HEK293T (cell line): ENCODE measurements at regions not wholly inside any gene's neighbourhood (a gene's known extent, or its start where the extent isn't known, plus 50 kb on each side); places are given as distances from the start of the nearest gene placed in this dataset.

Experiments used
- CTCF ChIA-PET: fragments of 350-600 bp; formaldehyde crosslinking; extraction: SDS; loops from one replicate; lab custom pipeline; 2021; ENCODE audit warnings: antibody characterized with exemption, inconsistent platforms; lab: Yijun Ruan, JAX
- POLR2A ChIA-PET: fragments of 350-600 bp; formaldehyde crosslinking; extraction: SDS; loops from one replicate; lab custom pipeline; 2020; ENCODE audit warnings: antibody characterized with exemption, inconsistent platforms; lab: Yijun Ruan, JAX
- DNase-seq: peaks from one replicate; pipeline ENCODE4 v3.0.0; 2012; ENCODE audit warnings: mixed read lengths; ENCODE audit errors: extremely low spot score
- ARNT ChIP-seq: fragments of 450-650 bp; IDR thresholded peaks from 2 replicates; pipeline ENCODE4 v1.6.1; 2017; ENCODE audit warnings: mild to moderate bottlenecking
- BHLHE40 ChIP-seq: fragments of 450-650 bp; IDR thresholded peaks from 2 replicates; pipeline ENCODE4 v1.6.1; 2016; ENCODE audit warnings: mild to moderate bottlenecking, moderate library complexity, borderline replicate concordance
- CTBP1 ChIP-seq: fragments of 450-650 bp; IDR thresholded peaks from 2 replicates; pipeline ENCODE4 v1.6.1; 2016; ENCODE audit warnings: borderline replicate concordance
- ELF4 ChIP-seq: fragments of 450-650 bp; IDR thresholded peaks from 2 replicates; pipeline ENCODE4 v1.6.1; 2017; ENCODE audit warnings: antibody characterized with exemption
- FOXA1 ChIP-seq: fragments of 450-650 bp; IDR thresholded peaks from 2 replicates; pipeline ENCODE4 v1.6.1; 2016; ENCODE audit warnings: mild to moderate bottlenecking
- FOXK2 ChIP-seq: fragments of 450-650 bp; IDR thresholded peaks from 2 replicates; pipeline ENCODE4 v1.6.1; 2016; ENCODE audit warnings: mild to moderate bottlenecking
- FOXM1 ChIP-seq: fragments of 450-650 bp; IDR thresholded peaks from 2 replicates; pipeline ENCODE4 v1.6.1; 2017; ENCODE audit warnings: mild to moderate bottlenecking, borderline replicate concordance
- HDGF ChIP-seq: fragments of 450-650 bp; IDR thresholded peaks from 2 replicates; pipeline ENCODE4 v1.6.1; 2017; ENCODE audit warnings: antibody characterized with exemption, borderline replicate concordance
- L3MBTL2 ChIP-seq: fragments of 450-650 bp; conservative IDR thresholded peaks from 2 replicates; pipeline ENCODE4 v1.6.1; 2016; ENCODE audit warnings: mild to moderate bottlenecking
- LEF1 ChIP-seq: fragments of 450-650 bp; IDR thresholded peaks from 2 replicates; pipeline ENCODE4 v1.6.1; 2017; ENCODE audit warnings: mild to moderate bottlenecking, borderline replicate concordance
- NFRKB ChIP-seq: fragments of 450-650 bp; IDR thresholded peaks from 2 replicates; pipeline ENCODE4 v1.6.1; 2016; ENCODE audit warnings: mild to moderate bottlenecking, moderate library complexity
- SP1 ChIP-seq: fragments of 450-650 bp; IDR thresholded peaks from 2 replicates; pipeline ENCODE4 v1.6.1; 2017
- SUZ12 ChIP-seq: fragments of 450-650 bp; IDR thresholded peaks from 2 replicates; pipeline ENCODE4 v1.6.1; 2016; ENCODE audit warnings: mild to moderate bottlenecking
- TARDBP ChIP-seq: fragments of 450-650 bp; IDR thresholded peaks from 2 replicates; pipeline ENCODE4 v1.6.1; 2016
- ZNF384 ChIP-seq: fragments of 450-650 bp; IDR thresholded peaks from 2 replicates; pipeline ENCODE4 v1.6.1; 2016
- TF ChIP-seq, protein P1 (sequence below): fragments of 450-650 bp; IDR thresholded peaks from 2 replicates; pipeline ENCODE4 v1.6.1; 2016

DNA sequence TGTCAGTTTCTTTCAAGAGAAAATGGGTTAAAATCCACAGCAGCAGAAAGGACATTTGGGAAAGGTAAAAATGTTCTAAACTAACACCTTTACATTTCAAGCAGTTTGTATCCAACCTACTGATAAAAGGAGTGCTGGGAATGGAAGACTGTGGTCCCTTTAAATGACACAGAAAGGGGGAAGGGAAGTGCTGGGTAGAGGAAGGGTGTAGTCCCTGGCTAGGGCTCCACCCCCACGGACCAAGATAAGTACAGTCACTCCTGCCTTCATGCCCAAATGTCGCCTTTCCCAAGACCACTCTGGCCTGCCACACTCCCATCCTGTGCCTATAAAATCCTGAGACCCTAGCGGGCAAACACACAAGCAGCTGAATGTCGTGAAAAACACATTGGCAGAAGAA, 350.9 kb upstream of the POU1F1 start:
- TF ChIP-seq L3MBTL2 (no peak), BHLHE40 (no peak), FOXK2 (no peak), HDGF (no peak), NFRKB (no peak), ARNT (no peak), SUZ12 (no peak), SP1 (no peak), ELF4 (no peak), LEF1 (no peak), FOXA1 (no peak)
- CTCF ChIA-PET: no interaction called here
- no peak for DNase-seq
- POLR2A ChIA-PET: no interaction called here

DNA sequence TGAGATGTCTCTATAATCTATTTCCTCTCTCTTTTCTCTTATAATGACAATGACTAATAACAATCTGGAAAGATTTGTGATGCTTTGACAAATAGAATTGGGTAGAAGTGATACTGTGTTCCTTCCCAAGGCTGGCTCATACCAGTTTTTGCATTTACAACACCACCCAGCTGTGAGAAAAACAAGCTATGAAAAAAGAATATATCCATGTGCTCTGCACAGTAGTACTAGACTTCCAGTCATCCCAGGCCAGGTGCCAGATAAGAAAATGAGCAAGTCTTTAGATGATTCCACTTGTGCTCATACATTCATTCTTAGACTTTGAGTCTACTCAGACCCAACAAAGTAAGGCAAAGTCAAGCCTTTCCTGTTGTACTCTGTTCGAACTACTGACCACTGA, 350.2 kb upstream of the POU1F1 start:
- TF ChIP-seq FOXM1: no peak
- TF ChIP-seq, protein P1, sequence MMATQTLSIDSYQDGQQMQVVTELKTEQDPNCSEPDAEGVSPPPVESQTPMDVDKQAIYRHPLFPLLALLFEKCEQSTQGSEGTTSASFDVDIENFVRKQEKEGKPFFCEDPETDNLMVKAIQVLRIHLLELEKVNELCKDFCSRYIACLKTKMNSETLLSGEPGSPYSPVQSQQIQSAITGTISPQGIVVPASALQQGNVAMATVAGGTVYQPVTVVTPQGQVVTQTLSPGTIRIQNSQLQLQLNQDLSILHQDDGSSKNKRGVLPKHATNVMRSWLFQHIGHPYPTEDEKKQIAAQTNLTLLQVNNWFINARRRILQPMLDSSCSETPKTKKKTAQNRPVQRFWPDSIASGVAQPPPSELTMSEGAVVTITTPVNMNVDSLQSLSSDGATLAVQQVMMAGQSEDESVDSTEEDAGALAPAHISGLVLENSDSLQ: no peak
- TF ChIP-seq NFRKB: no peak
- TF ChIP-seq TARDBP: no peak
- TF ChIP-seq HDGF: no peak
- TF ChIP-seq SP1: no peak
- no peak for TF ChIP-seq L3MBTL2
- TF ChIP-seq LEF1: no peak
- TF ChIP-seq ARNT: no peak
- TF ChIP-seq FOXK2: no peak
- no peak for TF ChIP-seq SUZ12
- no peak for TF ChIP-seq BHLHE40
- TF ChIP-seq ZNF384: no peak
- no peak for TF ChIP-seq ELF4
- TF ChIP-seq FOXA1: no peak
- no peak for TF ChIP-seq CTBP1
- POLR2A ChIA-PET: no interaction called here
- DNase-seq: no peak
- CTCF ChIA-PET: no interaction called here

DNA sequence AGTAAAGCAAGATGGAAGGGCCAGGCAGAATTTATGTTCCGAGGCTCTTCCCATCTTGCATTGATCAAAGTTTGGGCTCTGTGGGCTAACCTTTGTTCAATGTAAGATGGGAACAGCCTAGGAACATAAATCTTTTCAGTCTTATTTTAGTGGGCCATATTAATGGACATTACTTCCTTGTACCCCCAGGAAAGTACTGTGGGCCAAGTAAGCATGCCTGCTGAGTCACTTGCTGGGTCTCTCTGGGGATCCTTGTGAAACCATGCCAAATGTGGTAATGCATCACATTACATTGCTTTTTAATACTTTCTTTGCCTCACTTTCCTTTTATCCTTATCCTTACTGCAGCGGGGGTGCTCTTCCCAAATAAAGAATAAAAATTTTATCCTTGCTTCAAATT, 349.5 kb upstream of the POU1F1 start:
- no peak for DNase-seq
- TF ChIP-seq CTBP1: no peak
- TF ChIP-seq, protein P1: no peak
- no peak for TF ChIP-seq LEF1
- no peak for TF ChIP-seq FOXM1
- no peak for TF ChIP-seq BHLHE40
- no peak for TF ChIP-seq L3MBTL2
- CTCF ChIA-PET: no interaction called here
- POLR2A ChIA-PET: no interaction called here

DNA sequence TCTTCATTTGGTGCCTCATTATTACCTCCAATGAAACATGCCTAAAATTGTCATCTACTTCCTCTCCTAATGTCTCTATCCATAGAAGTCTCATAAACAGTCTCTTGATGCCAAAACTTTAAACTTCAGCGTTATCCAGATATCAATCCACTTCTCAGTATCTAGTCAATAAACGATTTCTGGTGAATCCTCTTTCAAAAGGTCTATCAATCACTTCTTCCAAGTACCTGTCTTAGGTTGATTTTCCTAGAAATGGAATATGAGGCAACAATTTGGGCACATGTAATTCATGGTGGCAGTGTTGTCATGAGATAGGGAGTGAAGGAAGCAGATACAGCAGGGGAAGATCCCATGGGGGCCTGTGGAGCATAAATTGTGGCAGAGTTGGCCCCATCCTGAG, 348.5 kb upstream of the POU1F1 start:
- no peak for TF ChIP-seq SUZ12
- TF ChIP-seq, protein P1: no peak
- no peak for TF ChIP-seq ARNT
- TF ChIP-seq L3MBTL2: no peak
- no peak for TF ChIP-seq TARDBP
- TF ChIP-seq CTBP1: no peak
- no peak for TF ChIP-seq ZNF384
- DNase-seq: no peak
- ChIA-PET POLR2A (no interaction called here), CTCF (no interaction called here)

DNA sequence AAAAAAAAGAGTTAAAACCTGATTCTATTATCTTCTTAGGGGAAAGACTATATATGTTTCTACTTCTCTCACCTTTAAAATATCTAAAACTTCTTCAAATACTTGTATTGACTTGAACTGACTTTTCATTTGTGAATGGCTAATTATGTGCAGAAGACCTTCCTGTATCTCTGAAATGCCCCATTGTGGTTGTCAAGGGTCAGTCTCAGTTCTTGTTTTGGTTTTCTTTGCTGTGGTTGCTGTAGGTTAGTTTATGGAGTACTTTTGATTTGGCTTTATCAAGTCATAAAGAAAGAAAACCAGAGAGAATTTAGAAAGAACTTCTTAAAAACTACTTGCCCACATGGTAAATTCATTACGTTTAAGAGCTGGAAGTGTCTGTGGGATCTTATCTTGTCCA, 345.3 kb upstream of the POU1F1 start:
- ChIA-PET CTCF (no interaction called here), POLR2A (no interaction called here)
- DNase-seq: no peak
- TF ChIP-seq, protein P1: no peak
- TF ChIP-seq NFRKB (no peak), SUZ12 (no peak), FOXM1 (no peak), L3MBTL2 (no peak), ELF4 (no peak), FOXA1 (no peak), LEF1 (no peak), CTBP1 (no peak), TARDBP (no peak)

DNA sequence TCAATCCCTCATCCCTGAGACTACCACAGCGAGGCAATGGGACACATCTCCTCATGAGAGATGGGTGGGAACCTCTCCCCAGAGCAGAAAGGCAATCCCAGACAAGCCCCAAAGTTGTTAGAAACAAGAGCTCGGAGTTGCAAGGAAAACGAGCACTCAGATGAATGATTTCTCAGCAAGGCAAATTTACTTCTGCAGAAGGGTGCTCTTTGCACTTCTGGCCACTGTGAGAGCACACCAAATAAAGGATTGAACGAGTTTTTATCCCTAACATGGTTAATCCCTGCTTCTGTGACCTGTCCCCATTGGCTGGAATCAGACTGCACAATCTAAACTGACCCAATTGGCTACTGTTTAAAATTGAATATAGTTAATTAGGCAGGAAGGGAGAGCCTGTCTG, 339.1 kb upstream of the POU1F1 start:
- CTCF ChIA-PET: no interaction called here
- no peak for DNase-seq
- TF ChIP-seq, protein P1: no peak
- TF ChIP-seq L3MBTL2 (no peak), FOXA1 (no peak), SP1 (no peak), ZNF384 (no peak), BHLHE40 (no peak), ELF4 (no peak), NFRKB (no peak), SUZ12 (no peak), FOXK2 (no peak), ARNT (no peak), LEF1 (no peak), HDGF (no peak), FOXM1 (no peak)
- POLR2A ChIA-PET: no interaction called here
